Daoy (cell line): ENCODE measurements at regions not wholly inside any gene's neighbourhood (a gene's known extent, or its start where the extent isn't known, plus 50 kb on each side); places are given as distances from the start of the nearest gene placed in this dataset.
"Not testable (repeated sequence)": the region's sequence is repeated elsewhere in the genome, so short reads cannot be mapped to it uniquely, and the experiment has no call there.

Experiments used
- DNase-seq: peaks from one replicate; pipeline ENCODE4 v3.0.0-alpha.2; 2015; ENCODE audit warnings: low read depth

DNA sequence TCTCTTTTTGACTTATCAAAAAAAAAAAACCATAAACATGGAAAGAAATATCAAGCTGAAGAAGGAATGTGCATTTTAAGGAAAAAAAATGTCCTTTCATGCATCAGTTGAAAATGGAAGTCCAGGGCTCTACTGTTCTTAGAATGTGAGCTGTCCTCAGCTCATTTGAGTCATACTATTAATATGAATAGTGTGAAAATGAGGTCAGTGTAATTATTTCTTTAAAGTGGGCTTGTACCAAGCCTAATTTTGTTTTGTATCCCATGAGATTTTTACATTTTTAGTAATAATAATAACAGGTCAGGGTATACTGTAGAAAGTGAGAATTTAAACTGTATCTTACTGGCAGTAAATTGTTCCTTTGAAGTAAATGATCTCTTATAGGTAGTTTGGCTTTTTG is 148.5 kb downstream of the NAA11 start:
- DNase-seq: no peak

DNA sequence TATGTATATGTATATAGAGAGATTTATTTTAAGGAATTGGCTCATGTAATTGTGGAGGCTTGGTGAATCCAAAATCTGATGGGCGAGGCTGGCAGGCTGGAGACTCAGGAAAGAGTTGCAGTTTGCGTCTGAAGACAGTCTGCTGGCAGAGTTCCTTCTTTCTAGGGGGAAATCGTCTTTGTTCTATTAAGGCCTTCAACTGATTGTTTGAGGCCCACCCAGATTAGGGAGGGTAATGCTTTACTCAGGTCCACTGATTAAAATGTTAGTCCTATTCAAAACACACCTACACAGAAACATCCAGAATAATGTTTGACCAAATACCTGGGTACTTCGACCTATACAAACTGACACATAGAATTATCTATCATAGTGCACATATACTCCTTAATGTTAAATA is 149.5 kb downstream of the NAA11 start:
- DNase-seq: no peak

DNA sequence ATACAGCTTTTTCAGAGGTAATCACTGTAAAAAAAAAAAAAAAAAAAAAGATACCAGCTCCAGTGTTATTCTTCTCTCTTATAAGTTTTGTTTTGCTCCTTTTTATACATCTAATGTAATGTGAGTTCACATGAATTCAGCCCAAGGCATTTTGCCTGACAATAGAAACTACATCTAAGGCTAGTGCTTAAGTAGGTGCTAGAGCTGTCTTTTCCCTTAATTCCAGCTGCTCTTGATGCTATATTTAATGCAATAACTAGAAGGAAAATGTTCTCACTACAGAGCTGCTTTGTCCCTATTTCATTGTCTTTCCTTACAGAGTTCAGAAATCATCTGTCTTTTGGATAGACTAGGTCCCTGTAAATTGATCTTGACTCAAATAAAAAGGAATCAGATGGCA is 150.1 kb downstream of the NAA11 start:
- DNase-seq: no peak

DNA sequence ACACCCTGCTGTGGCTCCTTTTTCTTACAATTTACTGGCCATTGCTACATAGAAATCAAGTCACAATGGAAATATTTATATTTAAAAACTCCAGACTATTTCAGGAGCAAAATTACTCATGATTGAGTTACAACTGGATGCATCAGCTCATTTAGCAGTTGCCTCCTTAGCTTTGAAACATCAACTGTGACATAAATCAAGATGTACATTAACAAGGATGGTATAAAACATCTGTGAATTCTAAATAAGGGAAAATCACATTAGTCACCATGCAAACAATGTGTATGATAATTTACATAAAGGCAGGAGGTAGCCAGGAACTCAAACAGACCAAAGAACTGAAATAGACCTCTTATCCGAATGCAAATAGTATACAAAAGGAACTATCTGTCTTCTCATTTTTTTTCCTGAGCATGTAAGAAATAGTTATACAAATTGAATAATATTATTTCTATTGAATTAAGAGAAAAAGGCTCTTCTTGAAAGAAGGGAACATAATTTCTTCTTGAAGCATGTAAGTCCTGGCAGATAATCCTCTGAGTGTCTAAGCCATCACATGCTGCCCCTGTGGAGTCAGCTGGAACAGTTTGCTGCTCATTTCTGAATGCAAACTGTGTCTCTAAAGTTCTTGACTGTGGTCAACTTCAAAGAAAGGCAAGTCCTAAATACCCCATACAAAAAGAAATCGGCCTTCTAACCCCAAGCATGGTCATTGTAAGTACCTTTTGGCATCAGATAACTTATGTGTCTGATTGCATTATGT is 151.2 kb downstream of the NAA11 start:
- DNase-seq: no peak

GRCh38 chr4:79173186-79173585 is 152.7 kb downstream of the NAA11 start:
- no peak for DNase-seq

GRCh38 chr4:79170077-79170476 is 155.8 kb downstream of the NAA11 start:
- no peak for DNase-seq

- no peak for DNase-seq
Observed at GRCh38 chr4:79164907-79165610, 160.8 kb downstream of the NAA11 start.

DNA sequence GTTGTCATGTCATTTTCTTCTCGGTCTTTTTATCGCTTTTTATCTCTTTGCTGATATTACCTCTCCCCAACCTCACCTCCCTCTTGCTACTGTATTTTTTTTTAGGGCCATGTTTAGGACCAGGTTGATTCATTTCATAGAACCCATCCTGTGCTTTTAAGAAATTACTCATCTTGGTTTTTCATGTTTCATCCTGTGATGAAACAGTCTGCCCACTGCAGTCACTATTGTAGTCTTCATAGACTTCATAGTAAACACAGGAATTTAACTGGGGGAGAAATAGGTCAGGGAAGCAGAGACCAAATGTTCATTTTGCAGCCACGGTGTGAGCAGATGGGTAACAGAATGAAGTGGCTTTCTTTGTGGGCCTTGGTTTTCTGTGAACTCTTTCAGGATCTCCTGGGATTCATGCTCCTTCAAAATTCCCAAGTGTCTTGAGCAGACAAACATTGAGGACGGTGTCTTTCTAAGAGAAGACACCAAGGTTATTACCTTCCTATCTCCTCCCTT is 161.8 kb downstream of the NAA11 start:
- no peak for DNase-seq

- no peak for DNase-seq
Observed at GRCh38 chr4:79160962-79161361, 164.9 kb downstream of the NAA11 start.

DNA sequence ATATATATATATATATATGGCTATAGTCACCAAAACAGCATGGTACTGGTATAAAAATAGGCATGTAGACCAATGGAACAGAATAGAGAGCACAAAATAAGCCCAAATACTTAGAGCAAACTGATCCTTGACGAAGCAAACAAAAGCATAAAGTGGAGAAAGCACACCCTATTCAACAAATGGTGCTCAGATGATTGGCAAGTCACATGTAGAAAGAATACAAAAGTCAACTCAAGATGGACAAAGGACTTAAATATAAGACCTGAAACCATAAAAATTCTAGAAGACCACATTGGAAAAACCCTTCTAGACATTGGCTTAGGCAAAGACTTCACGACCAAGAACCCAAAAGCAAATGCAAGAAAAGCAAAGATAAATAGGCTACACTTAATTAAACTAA is 167.2 kb downstream of the NAA11 start:
- not testable (repeated sequence) for DNase-seq

DNA sequence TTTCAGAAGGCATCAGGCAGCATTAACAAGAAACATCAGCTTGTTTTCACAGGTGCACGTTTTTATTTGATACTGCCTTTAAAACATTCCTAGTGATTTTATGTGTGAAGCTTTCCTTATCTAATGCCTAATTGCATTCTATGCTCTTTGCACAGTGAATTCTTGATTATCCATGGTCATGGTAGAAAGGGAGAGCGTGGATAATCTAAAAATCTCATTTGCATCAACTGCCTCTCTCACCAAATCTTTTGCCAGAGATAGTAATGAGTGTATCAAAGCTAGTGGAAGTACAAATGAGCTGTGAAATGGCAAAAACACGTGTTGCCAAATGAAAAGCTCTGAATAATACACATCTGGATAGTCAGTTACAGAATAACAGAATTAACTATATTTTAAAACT is 170.5 kb downstream of the NAA11 start:
- no peak for DNase-seq

DNA sequence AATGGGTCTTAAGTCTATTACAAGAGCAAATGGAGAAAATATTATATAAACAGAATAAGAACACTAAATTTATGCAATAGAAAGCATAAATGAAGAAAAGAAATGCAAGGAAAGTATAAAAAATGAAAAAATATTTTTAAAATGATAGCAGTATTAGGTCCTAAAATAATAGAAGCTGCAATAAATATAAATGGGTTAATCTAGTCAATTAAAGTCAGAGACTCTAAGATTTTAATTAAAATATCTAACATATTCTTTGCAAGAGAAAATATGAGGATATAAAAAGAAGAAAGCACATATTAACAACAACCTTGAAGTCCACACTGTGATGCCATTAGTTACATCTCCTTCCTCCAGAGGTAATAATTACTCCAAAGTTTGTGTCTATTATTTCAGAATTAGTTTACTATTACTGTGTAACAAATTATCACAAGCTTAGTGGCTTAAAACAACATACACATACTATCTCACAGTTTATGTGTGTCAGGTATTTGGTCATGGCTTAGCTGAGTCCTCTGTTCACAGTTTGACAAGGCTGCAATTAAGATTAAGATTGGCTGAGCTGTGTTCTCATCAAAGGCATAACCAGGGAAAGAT is 174.9 kb downstream of the NAA11 start:
- DNase-seq: no peak

GRCh38 chr4:79148369-79148768 is 177.5 kb downstream of the NAA11 start:
- no peak for DNase-seq

GRCh38 chr4:79147251-79147650 is 178.6 kb downstream of the NAA11 start:
- DNase-seq: no peak

DNA sequence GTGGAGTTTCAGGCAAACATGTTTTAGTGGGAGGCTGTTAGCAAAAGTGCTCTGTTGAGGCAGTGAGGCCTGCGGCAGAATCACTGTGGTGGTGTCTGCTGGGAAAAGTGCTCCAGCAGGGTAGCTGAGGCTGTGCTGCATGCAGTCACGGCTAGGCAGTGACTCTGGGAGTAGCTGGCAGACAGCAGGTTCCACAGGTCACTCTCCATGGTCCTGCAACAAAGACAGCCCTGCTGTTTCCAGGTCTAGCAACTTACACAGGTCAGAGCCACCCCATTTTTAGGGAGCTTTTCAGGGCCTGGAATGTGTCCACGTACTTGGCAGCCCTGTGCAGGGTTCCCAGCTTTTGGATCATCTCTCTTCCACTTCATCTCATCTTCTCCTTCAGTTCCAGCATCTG is 184.3 kb downstream of the NAA11 start:
- no peak for DNase-seq

- no peak for DNase-seq
Observed at GRCh38 chr4:79134767-79135166, 191.1 kb downstream of the NAA11 start.

- DNase-seq: no peak
Observed at GRCh38 chr4:79132826-79133225, 193.0 kb downstream of the NAA11 start.

DNA sequence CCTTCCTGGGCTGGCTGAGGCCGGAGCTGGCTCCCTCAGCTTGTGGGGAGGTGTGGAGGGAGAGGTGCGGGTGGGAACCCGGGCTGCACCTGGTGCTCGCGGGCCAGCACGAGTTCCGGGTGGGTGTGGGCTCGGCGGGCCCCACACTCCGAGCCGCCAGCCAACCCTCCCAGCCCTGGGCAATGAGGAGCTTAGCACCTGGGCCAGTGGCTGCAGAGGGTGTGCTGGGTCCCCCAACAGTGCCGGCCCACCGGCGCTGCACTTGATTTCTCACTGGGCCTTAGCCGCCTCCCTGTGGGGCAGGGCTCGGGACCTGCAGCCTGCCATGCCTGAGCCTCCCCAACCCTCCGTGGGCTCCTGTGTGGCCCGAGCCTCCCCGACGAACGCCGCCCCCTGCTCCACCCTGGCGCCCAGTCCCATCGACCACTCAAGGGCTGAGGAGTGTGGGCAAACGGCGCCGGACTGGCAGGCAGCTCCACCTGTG is 182.7 kb upstream of the PAQR3 start:
- DNase-seq: no peak

GRCh38 chr4:79121223-79121622 is 182.0 kb upstream of the PAQR3 start:
- no peak for DNase-seq

GRCh38 chr4:79117051-79117450 is 177.8 kb upstream of the PAQR3 start:
- not testable (repeated sequence) for DNase-seq

DNA sequence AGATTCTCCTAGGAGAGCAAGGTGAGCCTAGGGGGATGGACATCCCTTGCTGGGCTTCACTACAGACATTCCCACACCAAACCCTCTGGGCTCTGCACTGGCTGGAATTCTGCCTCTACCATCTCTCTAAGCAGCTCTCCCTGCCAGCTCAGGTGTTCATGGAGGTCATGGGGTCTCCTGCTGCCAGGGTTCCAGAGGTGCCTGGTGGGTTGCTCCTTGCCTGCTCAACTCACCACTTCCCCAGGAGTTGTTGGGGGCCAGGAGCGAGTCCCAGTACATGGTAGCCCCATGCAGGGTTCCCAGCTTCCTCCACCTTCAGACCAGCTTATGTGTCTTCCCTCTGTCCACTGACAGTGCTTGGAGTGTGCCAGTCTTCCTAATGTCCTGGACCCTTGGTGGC is 167.8 kb upstream of the PAQR3 start:
- DNase-seq: no peak

DNA sequence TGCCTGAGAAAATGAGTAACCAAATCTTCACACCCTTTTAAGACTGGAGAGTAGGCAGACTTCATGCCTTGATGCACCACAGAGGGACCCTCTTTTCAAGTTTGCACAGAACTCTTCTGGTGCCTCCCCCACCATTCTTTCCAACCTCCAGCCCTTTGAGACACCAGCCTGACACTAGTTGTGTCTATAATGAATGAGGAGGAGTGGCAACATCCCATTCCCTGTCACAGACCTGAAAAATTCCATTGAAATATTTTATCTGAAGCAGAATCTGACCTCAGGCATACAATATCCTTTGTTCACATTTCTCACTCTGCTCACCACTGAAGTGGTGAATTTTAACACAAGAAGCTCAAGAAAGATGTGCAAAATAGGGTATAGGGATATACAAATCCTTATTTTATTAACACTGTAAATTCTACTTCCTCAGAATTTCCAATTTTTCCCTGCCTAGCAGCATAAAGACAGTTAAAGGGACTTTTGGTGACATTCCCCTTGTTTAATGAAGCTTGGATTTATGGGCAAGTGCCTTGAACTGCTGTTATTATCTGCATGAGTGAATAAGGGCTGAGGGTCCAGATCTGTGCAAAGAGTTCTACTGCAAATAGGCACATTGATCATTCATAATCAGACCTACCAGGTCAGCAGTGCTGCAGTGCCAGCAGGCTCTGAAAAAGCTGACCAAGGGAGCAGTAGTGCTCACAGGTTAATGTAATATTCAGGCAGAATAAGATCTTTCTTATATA is 149.9 kb upstream of the PAQR3 start:
- no peak for DNase-seq
